ENCODE measurements at regions not wholly inside any gene's neighbourhood (a gene's known extent, or its start where the extent isn't known, plus 50 kb on each side); places are given as distances from the start of the nearest gene placed in this dataset.

DNA sequence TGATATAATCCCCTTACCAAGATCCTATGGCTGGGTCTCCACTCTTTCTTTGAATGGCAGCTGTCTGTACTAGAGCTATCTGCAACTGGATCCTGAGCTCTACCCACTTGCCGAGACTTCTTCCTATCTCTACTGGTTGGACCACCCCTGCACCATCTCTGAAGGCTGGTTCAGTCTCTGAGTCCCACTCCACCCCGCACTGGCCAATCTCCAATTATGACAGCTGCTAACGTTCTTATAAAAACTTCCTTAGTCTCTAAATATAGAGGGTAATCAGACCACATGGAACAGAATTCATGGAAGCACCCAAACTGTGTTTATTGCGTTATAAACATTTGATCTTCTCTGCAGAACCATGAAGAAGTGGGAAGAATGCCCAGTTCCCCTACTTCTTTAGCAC lies 186.6 kb upstream of the EEA1 start:
- Histone ChIP-seq H3K36me3 (no peaks in the 10 kb centered on the region), H3K9me3 (no peaks in the 10 kb centered on the region), H3K4me3 (no peak overlapping the region), H3K27me3 (no peaks in the 10 kb centered on the region), H3K4me1 (peaks cover 0 to 11% (median 0%) of the 10 kb centered on the region in 4 donors), H3K27ac (peak overlapping the region in 2 of 4 donors; percentile 17 to 55)
- DNase-seq = no peak
- TF ChIP-seq POLR2A (IDR thresholded peaks at IDR 0.05) = no peak
- no peak for TF ChIP-seq CTCF (IDR thresholded peaks at IDR 0.05)

GRCh38 chr12:93116632-93117031 lies 187.5 kb upstream of the EEA1 start:
- no peak for DNase-seq
- Histone ChIP-seq H3K4me3 (no peak overlapping the region), H3K27ac (no peak overlapping the region), H3K9me3 (no peaks in the 10 kb centered on the region), H3K4me1 (peaks cover 0 to 11% (median 0%) of the 10 kb centered on the region in 4 donors), H3K36me3 (no peaks in the 10 kb centered on the region), H3K27me3 (no peaks in the 10 kb centered on the region)
- TF ChIP-seq CTCF (IDR thresholded peaks at IDR 0.05) = no peak

- no peak overlapping the region for H3K27ac ChIP-seq
- no peak for DNase-seq
Observed at GRCh38 chr12:93121729-93122488, 192.8 kb upstream of the EEA1 start.

GRCh38 chr12:93122569-93123091 lies 193.5 kb upstream of the EEA1 start:
- H3K4me1 ChIP-seq = peaks cover 0 to 11% (median 0%) of the 10 kb centered on the region in 4 donors
- H3K27me3 ChIP-seq = no peaks in the 10 kb centered on the region
- no peak overlapping the region for H3K4me3 ChIP-seq
- H3K36me3 ChIP-seq = no peaks in the 10 kb centered on the region
- no peaks in the 10 kb centered on the region for H3K9me3 ChIP-seq
- no peak for DNase-seq
- no peak overlapping the region for H3K27ac ChIP-seq
- TF ChIP-seq CTCF (IDR thresholded peaks at IDR 0.05) = no peak
- TF ChIP-seq POLR2A (IDR thresholded peaks at IDR 0.05) = no peak

More at GRCh38 chr12:93121729-93122488, 192.8 kb upstream of the EEA1 start:
- no peaks in the 10 kb centered on the region for H3K9me3 ChIP-seq
- H3K4me3 ChIP-seq = no peak overlapping the region
- H3K27me3 ChIP-seq = no peaks in the 10 kb centered on the region
- TF ChIP-seq CTCF (IDR thresholded peaks at IDR 0.05) (no peak), POLR2A (IDR thresholded peaks at IDR 0.05) (no peak)
- H3K4me1 ChIP-seq = peaks cover 0 to 4% (median 0%) of the 10 kb centered on the region in 4 donors
- H3K36me3 ChIP-seq = no peaks in the 10 kb centered on the region

- DNase-seq = no peak
- Histone ChIP-seq H3K4me1 (peaks cover 0 to 20% (median 0%) of the 10 kb centered on the region in 4 donors), H3K27ac (no peak overlapping the region), H3K4me3 (no peak overlapping the region), H3K9me3 (no peaks in the 10 kb centered on the region), H3K27me3 (no peaks in the 10 kb centered on the region), H3K36me3 (no peaks in the 10 kb centered on the region)
- TF ChIP-seq POLR2A (IDR thresholded peaks at IDR 0.05) = no peak
- TF ChIP-seq CTCF (IDR thresholded peaks at IDR 0.05) = no peak
Observed at GRCh38 chr12:93125126-93125525, 196.0 kb upstream of the EEA1 start.

Measured in Peyer's patch (tissue), 4 donors.